ENCODE measurements at regions not wholly inside any gene's neighbourhood (a gene's known extent, or its start where the extent isn't known, plus 50 kb on each side); places are given as distances from the start of the nearest gene placed in this dataset.

DNA sequence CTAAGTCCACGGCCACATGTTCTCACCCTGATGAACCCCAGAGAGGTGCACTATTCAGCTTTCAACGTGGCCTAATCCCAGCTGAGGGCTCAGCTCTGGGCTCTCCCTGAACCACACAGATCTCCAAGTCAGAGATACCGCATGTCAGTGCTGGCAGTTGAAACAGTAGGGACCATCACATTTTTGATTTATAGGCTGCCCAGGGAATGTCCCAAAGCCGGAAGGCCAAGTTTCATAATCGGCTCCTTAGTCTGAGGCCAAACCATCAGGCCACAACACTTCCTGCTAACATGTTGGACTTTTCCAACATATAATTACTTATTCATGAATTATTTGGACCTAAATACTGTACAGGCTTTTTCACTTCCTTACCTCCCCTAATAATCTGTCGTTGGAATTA, 91.9 kb upstream of the KLHL29 start:
- H3K36me3 ChIP-seq (ENCODE audit: insufficient read depth, low read length), result no peaks in the 10 kb centered on the region
- no peaks in the 10 kb centered on the region for H3K9me3 ChIP-seq (ENCODE audit: low read depth, low read length)
- no peak overlapping the region for H3K27ac ChIP-seq
- TF ChIP-seq POLR2AphosphoS5 (IDR thresholded peaks at IDR 0.05; ENCODE audit: borderline replicate concordance, low read depth, low read length) (no peak), EZH2 (IDR thresholded peaks at IDR 0.05) (no peak), FOXP2 (optimal IDR thresholded peaks at IDR 0.05; ENCODE audit: control extremely low read depth, extremely low read length, insufficient read depth) (no peak)
- no peak overlapping the region for H3K9ac ChIP-seq (ENCODE audit: insufficient read length)
- no peak for DNase-seq (ENCODE audit: low read depth, low spot score)
- H3K4me3 ChIP-seq, result no peak overlapping the region

DNA sequence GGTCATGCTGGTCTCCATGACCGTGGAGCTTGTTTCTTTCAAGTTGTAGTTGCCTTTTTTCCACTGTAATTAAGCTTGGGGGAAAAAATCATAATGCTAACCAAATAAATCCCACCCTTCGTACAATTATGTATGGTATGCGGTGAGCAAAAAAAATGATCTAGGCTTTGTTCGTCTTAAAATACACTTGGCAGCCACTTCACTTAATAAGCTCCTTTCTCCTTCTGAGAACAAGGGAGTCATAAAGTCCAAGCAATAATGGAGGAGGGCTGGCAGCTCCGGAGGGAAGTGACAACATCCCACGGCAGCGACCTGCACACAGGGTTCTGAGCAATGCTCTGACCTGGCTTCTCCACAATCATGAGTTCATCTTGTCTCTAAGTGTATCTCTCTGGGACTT, 91.2 kb upstream of the KLHL29 start:
- Histone ChIP-seq H3K9me3 (ENCODE audit: low read depth, low read length) (no peaks in the 10 kb centered on the region), H3K36me3 (ENCODE audit: insufficient read depth, low read length) (no peaks in the 10 kb centered on the region), H3K9ac (ENCODE audit: insufficient read length) (no peak overlapping the region), H3K4me3 (no peak overlapping the region), H3K27ac (no peak overlapping the region)
- no peak for DNase-seq (ENCODE audit: low read depth, low spot score)
- TF ChIP-seq FOXP2 (optimal IDR thresholded peaks at IDR 0.05; ENCODE audit: control extremely low read depth, extremely low read length, insufficient read depth) (no peak), POLR2AphosphoS5 (IDR thresholded peaks at IDR 0.05; ENCODE audit: borderline replicate concordance, low read depth, low read length) (no peak), EZH2 (IDR thresholded peaks at IDR 0.05) (no peak)

DNA sequence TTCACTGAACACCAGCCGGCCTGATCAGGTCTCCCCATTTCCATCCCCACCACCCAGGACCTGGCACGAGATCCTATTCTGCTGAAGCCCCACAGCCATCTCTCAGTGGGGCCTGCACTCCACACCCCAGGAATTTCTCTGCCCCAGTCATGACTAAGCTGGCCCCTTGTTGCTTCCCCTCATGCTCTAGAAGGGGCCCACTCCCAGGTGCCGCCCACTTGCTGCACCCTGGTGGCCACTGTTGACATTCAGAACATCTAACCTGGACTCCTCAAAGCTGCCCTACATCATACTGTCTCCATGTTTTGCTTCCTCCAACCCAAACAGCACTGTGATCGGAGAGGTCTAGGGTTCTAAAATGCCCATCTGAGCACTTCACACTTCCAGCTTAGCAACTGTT, 90.7 kb upstream of the KLHL29 start:
- Histone ChIP-seq H3K27ac (no peak overlapping the region), H3K9ac (ENCODE audit: insufficient read length) (no peak overlapping the region), H3K9me3 (ENCODE audit: low read depth, low read length) (no peaks in the 10 kb centered on the region), H3K36me3 (ENCODE audit: insufficient read depth, low read length) (no peaks in the 10 kb centered on the region), H3K4me3 (no peak overlapping the region)
- DNase-seq (ENCODE audit: low read depth, low spot score), result no peak
- no peak for TF ChIP-seq EZH2 (IDR thresholded peaks at IDR 0.05)
- no peak for TF ChIP-seq FOXP2 (optimal IDR thresholded peaks at IDR 0.05; ENCODE audit: control extremely low read depth, extremely low read length, insufficient read depth)
- no peak for TF ChIP-seq POLR2AphosphoS5 (IDR thresholded peaks at IDR 0.05; ENCODE audit: borderline replicate concordance, low read depth, low read length)

DNA sequence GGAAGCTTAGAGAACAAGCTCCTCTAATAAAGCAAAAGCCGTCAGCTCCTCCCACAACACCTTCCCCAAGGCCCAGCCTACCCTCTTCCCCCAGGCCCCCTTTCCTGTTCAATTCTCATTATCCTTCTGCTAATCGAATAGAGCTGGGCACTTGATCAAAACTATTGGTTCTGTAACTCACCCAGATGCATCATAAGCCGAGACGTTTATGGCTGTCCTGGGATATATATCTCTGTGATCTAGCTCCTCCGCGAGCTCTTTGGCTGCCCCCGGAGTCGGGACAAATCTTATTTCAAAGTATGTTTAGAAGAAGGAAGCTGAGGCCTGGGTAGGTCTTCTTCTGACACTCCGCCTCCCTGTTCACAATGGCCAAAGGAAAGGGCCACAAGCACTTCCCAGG, 88.3 kb upstream of the KLHL29 start:
- Histone ChIP-seq H3K27ac (no peak overlapping the region), H3K9me3 (ENCODE audit: low read depth, low read length) (no peaks in the 10 kb centered on the region), H3K36me3 (ENCODE audit: insufficient read depth, low read length) (no peaks in the 10 kb centered on the region), H3K4me3 (no peak overlapping the region), H3K9ac (ENCODE audit: insufficient read length) (no peak overlapping the region)
- no peak for DNase-seq (ENCODE audit: low read depth, low spot score)
- TF ChIP-seq POLR2AphosphoS5 (IDR thresholded peaks at IDR 0.05; ENCODE audit: borderline replicate concordance, low read depth, low read length) (no peak), EZH2 (IDR thresholded peaks at IDR 0.05) (no peak)

DNA sequence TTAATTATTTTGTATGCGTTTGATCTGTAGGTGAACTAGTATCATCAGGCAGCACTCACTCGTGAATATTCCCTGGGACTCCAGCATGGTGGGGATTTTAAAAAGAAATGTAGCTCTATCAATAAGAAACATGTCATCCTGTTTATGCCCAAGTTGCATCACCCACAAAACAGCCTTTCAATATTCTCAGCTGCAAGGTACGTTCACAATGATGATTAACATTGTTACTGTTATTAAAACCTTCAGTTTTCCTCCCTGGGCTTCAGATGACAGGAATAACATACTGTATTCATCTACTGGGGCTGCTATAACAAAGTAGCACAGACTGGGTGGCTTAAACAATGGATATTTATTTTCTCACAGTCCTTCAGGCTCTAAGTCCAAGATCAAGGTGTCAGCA, 87.9 kb upstream of the KLHL29 start:
- no peak overlapping the region for H3K9ac ChIP-seq (ENCODE audit: insufficient read length)
- no peak for DNase-seq (ENCODE audit: low read depth, low spot score)
- H3K4me3 ChIP-seq, result no peak overlapping the region
- H3K9me3 ChIP-seq (ENCODE audit: low read depth, low read length), result no peaks in the 10 kb centered on the region
- no peak overlapping the region for H3K27ac ChIP-seq
- no peaks in the 10 kb centered on the region for H3K36me3 ChIP-seq (ENCODE audit: insufficient read depth, low read length)
- TF ChIP-seq FOXP2 (optimal IDR thresholded peaks at IDR 0.05; ENCODE audit: control extremely low read depth, extremely low read length, insufficient read depth) (no peak), EZH2 (IDR thresholded peaks at IDR 0.05) (no peak), POLR2AphosphoS5 (IDR thresholded peaks at IDR 0.05; ENCODE audit: borderline replicate concordance, low read depth, low read length) (no peak)

DNA sequence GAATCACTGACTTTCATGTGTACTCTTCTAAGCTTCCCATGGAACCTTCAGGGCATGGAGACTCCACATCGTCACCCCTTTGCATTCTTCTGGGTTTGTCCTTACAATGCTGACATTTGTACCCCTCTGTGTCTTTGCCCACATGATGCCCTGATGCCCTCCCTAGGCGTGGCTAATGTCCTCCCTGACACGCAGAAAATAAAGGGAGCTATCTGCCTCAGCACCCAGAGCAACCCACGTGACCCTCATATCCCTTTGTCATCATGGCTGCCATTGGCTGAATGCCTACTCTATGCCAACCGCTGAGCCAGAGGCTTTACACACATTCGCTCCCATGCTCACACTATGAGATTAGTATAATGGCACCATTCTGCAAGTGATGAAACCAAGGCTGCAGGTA, 86.4 kb upstream of the KLHL29 start:
- Histone ChIP-seq H3K27ac (no peak overlapping the region), H3K36me3 (ENCODE audit: insufficient read depth, low read length) (no peaks in the 10 kb centered on the region), H3K4me3 (no peak overlapping the region), H3K9me3 (ENCODE audit: low read depth, low read length) (no peaks in the 10 kb centered on the region), H3K9ac (ENCODE audit: insufficient read length) (no peak overlapping the region)
- no peak for DNase-seq (ENCODE audit: low read depth, low spot score)
- TF ChIP-seq FOXP2 (optimal IDR thresholded peaks at IDR 0.05; ENCODE audit: control extremely low read depth, extremely low read length, insufficient read depth), result no peak
- no peak for TF ChIP-seq POLR2AphosphoS5 (IDR thresholded peaks at IDR 0.05; ENCODE audit: borderline replicate concordance, low read depth, low read length)
- TF ChIP-seq EZH2 (IDR thresholded peaks at IDR 0.05), result no peak

DNA sequence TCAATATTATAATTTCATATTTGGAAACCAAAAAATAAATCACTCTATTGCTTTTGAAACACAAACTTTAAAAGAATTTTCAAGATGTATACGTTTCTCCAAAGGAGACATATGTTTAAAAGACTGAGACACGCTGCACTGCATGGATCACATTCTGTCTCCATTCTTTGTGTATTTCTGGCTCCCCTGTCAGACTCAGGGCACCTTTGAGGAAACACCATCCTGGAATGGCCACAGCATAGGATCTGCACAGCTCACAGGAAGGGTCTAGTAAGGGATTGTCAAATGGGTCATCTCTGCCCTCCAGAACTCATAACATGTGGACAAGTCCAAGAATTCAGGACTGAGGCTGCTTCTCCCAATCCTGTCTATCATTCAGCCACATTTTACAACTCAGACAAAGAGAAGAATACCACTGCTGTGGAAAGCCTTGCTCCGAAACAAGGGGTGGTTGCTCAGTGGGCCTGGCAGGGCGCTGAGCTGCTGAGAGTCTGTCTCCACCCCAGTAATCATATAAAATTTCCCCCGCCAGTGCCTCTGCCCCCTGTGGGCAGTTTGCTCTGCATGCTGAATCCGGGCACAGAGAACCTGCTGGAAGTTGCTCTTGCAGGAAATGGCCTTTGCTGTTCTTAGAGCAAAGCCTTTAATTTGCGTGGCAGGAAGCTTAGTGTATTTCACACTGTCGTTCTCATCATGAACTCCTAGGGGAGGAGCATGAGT, 85.3 kb upstream of the KLHL29 start:
- no peaks in the 10 kb centered on the region for H3K36me3 ChIP-seq (ENCODE audit: insufficient read depth, low read length)
- no peaks in the 10 kb centered on the region for H3K9me3 ChIP-seq (ENCODE audit: low read depth, low read length)
- H3K27ac ChIP-seq, result no peak overlapping the region
- no peak overlapping the region for H3K4me3 ChIP-seq
- TF ChIP-seq FOXP2 (optimal IDR thresholded peaks at IDR 0.05; ENCODE audit: control extremely low read depth, extremely low read length, insufficient read depth) (no peak), POLR2AphosphoS5 (IDR thresholded peaks at IDR 0.05; ENCODE audit: borderline replicate concordance, low read depth, low read length) (no peak), EZH2 (IDR thresholded peaks at IDR 0.05) (no peak)
- DNase-seq (ENCODE audit: low read depth, low spot score), result no peak
- no peak overlapping the region for H3K9ac ChIP-seq (ENCODE audit: insufficient read length)

DNA sequence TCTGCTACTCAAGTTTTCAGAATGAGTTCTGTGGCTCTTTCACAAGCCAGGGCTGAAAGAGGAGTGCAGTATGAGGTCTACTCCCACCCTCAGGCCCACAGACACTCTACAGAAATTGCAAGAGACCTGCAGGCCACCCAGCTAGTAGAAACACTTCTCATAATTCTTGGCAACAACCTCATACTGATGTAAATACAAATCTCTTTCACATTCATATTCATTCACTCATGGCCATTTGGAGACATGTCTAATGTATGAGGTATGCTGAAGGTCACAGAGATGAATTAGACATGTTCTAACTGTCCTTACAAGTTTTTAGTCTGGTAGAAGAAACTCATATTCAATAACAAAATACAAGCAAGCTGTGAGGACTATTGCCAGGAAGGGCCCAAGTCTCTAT, 83.8 kb upstream of the KLHL29 start:
- no peak for TF ChIP-seq POLR2AphosphoS5 (IDR thresholded peaks at IDR 0.05; ENCODE audit: borderline replicate concordance, low read depth, low read length)
- Histone ChIP-seq H3K36me3 (ENCODE audit: insufficient read depth, low read length) (no peaks in the 10 kb centered on the region), H3K27ac (no peak overlapping the region), H3K9ac (ENCODE audit: insufficient read length) (no peak overlapping the region), H3K9me3 (ENCODE audit: low read depth, low read length) (no peaks in the 10 kb centered on the region), H3K4me3 (no peak overlapping the region)
- no peak for DNase-seq (ENCODE audit: low read depth, low spot score)

DNA sequence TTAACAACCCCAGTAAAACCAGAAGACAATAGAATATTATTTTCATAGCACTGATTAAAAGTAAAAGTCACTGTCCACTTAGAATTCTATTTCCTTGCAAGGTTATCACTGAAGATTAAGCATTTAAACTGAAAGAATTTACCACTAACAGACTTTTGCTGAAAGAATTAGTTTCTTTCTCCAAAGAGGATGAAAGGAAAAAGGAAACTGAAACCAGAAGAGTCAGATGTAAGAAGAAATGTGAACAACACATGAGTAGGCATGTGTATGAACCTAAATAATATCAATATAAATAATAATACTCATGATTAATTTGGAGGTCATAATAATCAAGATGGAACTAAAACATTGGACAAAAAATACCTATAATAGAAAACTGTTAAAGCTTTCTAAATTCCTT, 82.4 kb upstream of the KLHL29 start:
- no peaks in the 10 kb centered on the region for H3K36me3 ChIP-seq (ENCODE audit: insufficient read depth, low read length)
- no peak overlapping the region for H3K4me3 ChIP-seq
- TF ChIP-seq EZH2 (IDR thresholded peaks at IDR 0.05) (no peak), FOXP2 (optimal IDR thresholded peaks at IDR 0.05; ENCODE audit: control extremely low read depth, extremely low read length, insufficient read depth) (no peak), POLR2AphosphoS5 (IDR thresholded peaks at IDR 0.05; ENCODE audit: borderline replicate concordance, low read depth, low read length) (no peak)
- no peaks in the 10 kb centered on the region for H3K9me3 ChIP-seq (ENCODE audit: low read depth, low read length)
- no peak for DNase-seq (ENCODE audit: low read depth, low spot score)
- no peak overlapping the region for H3K9ac ChIP-seq (ENCODE audit: insufficient read length)
- no peak overlapping the region for H3K27ac ChIP-seq

Data from SK-N-MC (cell line).